Activated naive CD8-positive, alpha-beta T cell (primary cell): ENCODE measurements at regions not wholly inside any gene's neighbourhood (a gene's known extent, or its start where the extent isn't known, plus 50 kb on each side); places are given as distances from the start of the nearest gene placed in this dataset.
"Not testable (repeated sequence)": the region's sequence is repeated elsewhere in the genome, so short reads cannot be mapped to it uniquely, and the experiment has no call there.

Experiments used
- H3K27ac Mint-ChIP-seq: one replicate; pipeline ENCODE4 v1.8.0; 2021; ENCODE audit warnings: mixed read lengths
- H3K27me3 Mint-ChIP-seq: one replicate; pipeline ENCODE4 v1.8.0; 2021; ENCODE audit warnings: mixed read lengths
- H3K36me3 Mint-ChIP-seq: one replicate; pipeline ENCODE4 v1.8.0; 2021; ENCODE audit warnings: mixed read lengths
- H3K4me1 Mint-ChIP-seq: one replicate; pipeline ENCODE4 v1.8.0; 2021; ENCODE audit warnings: low read depth, mixed read lengths
- H3K4me3 Mint-ChIP-seq: one replicate; pipeline ENCODE4 v1.8.0; 2021; ENCODE audit warnings: mild to moderate bottlenecking, mixed read lengths
- H3K9me3 Mint-ChIP-seq: one replicate; pipeline ENCODE4 v1.8.0; 2021; ENCODE audit warnings: low read depth, mixed read lengths

DNA sequence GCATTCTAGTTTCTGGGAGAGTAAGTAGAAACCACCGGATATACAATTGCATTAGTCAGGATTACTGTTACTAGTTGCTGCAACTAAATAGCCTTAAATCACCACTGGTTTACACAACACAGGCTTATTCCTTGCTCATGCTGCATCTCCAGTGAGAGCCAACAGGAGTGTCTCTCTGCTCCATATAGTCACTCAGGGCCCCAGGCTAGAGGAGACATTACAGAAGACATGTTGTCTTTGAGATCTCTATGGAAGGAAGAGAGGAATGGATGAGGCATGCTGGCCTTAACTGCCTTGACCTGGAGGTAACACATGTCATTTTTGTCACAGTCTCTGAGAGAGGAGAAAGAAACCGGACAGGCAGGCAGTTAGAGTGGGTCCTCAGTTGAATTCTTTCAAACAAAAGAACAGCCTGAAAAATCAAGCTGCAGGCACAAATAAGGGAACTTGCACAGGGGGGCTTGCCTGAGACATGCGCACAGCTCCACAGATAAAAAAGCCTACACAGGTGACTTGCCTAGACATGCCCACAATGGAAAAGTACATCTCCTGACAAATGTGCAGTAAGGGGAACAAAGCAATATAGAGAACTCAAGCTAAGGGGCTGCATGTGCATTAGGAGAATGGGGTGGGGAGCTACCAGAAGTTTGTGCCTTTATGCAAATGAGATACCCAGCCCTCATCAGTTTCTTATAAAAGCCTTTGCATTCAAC is 348.0 kb downstream of the TYW1 start:
- no peak overlapping the region for H3K4me3 Mint-ChIP-seq
- peaks cover 33% of the 10 kb centered on the region for H3K36me3 Mint-ChIP-seq
- no peaks in the 10 kb centered on the region for H3K9me3 Mint-ChIP-seq
- no peaks in the 10 kb centered on the region for H3K4me1 Mint-ChIP-seq
- no peak overlapping the region for H3K27ac Mint-ChIP-seq
- H3K27me3 Mint-ChIP-seq = no peaks in the 10 kb centered on the region

- H3K27me3 Mint-ChIP-seq = no peaks in the 10 kb centered on the region
- no peak overlapping the region for H3K4me3 Mint-ChIP-seq
- H3K4me1 Mint-ChIP-seq = no peaks in the 10 kb centered on the region
- no peaks in the 10 kb centered on the region for H3K9me3 Mint-ChIP-seq
- no peak overlapping the region for H3K27ac Mint-ChIP-seq
- peaks cover 29% of the 10 kb centered on the region for H3K36me3 Mint-ChIP-seq
These were observed 349.5 kb downstream of the TYW1 start for GRCh38 chr7:67346126-67346525.

GRCh38 chr7:67346876-67347275 is 350.2 kb downstream of the TYW1 start:
- Mint-ChIP-seq H3K27ac (no peak overlapping the region), H3K4me1 (no peaks in the 10 kb centered on the region), H3K27me3 (no peaks in the 10 kb centered on the region), H3K36me3 (peaks cover 26% of the 10 kb centered on the region), H3K9me3 (no peaks in the 10 kb centered on the region), H3K4me3 (no peak overlapping the region)

DNA sequence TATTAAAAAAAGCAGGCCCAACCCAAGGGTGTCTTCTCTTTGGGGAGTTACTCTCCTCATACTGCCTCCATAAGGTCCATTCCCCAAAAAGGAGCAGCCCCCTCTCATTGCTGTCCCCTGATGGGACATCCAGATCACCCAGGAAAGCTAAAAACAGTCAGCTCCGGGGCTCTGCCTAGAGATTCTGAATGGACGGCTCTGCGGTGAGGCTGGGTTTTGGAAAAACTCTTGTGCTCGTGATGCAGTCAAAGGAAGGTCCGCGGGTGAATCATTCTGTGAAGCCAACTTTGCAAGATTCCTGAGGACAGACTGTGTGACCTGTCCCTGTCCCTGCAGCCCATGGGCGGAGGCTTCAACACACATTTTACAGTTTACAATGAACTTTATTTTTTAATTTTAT is 351.5 kb downstream of the TYW1 start:
- H3K9me3 Mint-ChIP-seq = no peaks in the 10 kb centered on the region
- no peaks in the 10 kb centered on the region for H3K27me3 Mint-ChIP-seq
- no peak overlapping the region for H3K27ac Mint-ChIP-seq
- H3K4me3 Mint-ChIP-seq = no peak overlapping the region
- H3K4me1 Mint-ChIP-seq = no peaks in the 10 kb centered on the region
- peaks cover 26% of the 10 kb centered on the region for H3K36me3 Mint-ChIP-seq

DNA sequence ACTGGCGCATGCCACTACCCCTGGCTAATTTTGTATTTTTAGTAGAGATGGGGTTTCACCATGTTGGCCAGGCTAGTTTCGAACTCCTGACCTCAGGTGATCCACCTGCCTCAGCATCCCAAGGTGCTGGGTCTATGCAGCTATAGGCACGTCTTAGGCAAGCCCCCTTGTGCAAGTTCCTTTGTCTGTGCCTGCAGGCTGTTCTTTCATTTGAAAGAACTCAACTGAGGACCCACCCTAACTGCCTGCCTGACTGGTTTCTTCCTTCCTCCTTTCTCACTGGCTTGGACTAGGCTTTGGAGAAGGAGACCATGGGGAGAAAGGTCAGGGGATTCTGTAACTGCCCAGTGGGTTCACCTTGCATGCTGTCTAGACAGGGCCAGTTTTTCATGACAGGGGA is 361.0 kb downstream of the TYW1 start:
- H3K4me1 Mint-ChIP-seq, H3K27ac Mint-ChIP-seq, H3K9me3 Mint-ChIP-seq, H3K27me3 Mint-ChIP-seq, H3K4me3 Mint-ChIP-seq: not testable (repeated sequence)
- peaks cover 15% of the 10 kb centered on the region for H3K36me3 Mint-ChIP-seq

- H3K9me3 Mint-ChIP-seq, H3K4me3 Mint-ChIP-seq, H3K27me3 Mint-ChIP-seq, H3K36me3 Mint-ChIP-seq, H3K27ac Mint-ChIP-seq, H3K4me1 Mint-ChIP-seq: not testable (repeated sequence)
These were observed 361.7 kb downstream of the TYW1 start for GRCh38 chr7:67358316-67358715.

DNA sequence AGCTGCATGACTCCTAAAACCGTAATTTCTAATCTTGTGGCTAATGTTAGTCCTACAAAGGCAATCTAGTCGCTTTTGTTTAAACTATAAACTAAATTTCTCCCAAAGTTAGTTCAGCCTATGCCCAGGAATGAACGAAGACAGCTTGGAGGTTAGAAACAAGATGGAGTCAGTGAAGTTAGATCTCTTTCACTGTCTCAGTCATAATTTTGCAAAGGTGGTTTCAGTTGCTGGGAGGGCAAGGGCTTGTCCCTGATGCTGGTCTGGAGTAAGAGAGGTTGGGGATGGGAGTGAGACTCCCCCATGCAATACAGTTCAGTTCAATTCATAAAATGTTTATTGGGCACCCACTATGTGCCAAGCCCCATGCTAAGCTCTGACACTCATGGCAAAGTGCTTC is 362.1 kb downstream of the TYW1 start:
- not testable (repeated sequence) for H3K27ac Mint-ChIP-seq, H3K4me1 Mint-ChIP-seq, H3K4me3 Mint-ChIP-seq, H3K27me3 Mint-ChIP-seq, H3K9me3 Mint-ChIP-seq
- peaks cover 11% of the 10 kb centered on the region for H3K36me3 Mint-ChIP-seq

DNA sequence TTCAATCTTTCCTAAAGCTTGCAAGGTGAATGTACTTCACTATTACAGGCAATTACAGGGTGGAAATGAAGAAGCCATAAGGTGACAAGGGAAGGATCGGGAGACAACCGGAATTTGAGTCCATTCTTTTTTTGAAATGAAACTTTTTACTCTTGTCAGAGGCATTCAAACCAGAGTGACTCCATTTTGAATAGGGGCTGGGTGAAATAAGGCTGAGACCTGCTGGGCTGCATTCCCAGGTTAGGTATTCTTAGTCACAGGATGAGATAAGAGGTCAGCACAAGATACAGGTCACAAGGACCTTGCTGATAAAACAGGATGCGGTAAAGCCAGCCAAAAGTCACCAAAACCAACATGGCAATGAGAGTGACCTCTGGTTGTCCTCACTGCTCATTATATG is 363.3 kb downstream of the TYW1 start:
- H3K27me3 Mint-ChIP-seq = no peaks in the 10 kb centered on the region
- no peak overlapping the region for H3K27ac Mint-ChIP-seq
- H3K4me1 Mint-ChIP-seq = no peaks in the 10 kb centered on the region
- no peak overlapping the region for H3K4me3 Mint-ChIP-seq
- peaks cover 12% of the 10 kb centered on the region for H3K36me3 Mint-ChIP-seq
- no peaks in the 10 kb centered on the region for H3K9me3 Mint-ChIP-seq

GRCh38 chr7:67361150-67361549 is 364.5 kb downstream of the TYW1 start:
- H3K4me3 Mint-ChIP-seq = no peak overlapping the region
- H3K4me1 Mint-ChIP-seq = no peaks in the 10 kb centered on the region
- no peak overlapping the region for H3K27ac Mint-ChIP-seq
- H3K36me3 Mint-ChIP-seq = peaks cover 9% of the 10 kb centered on the region
- H3K9me3 Mint-ChIP-seq = no peaks in the 10 kb centered on the region
- no peaks in the 10 kb centered on the region for H3K27me3 Mint-ChIP-seq

DNA sequence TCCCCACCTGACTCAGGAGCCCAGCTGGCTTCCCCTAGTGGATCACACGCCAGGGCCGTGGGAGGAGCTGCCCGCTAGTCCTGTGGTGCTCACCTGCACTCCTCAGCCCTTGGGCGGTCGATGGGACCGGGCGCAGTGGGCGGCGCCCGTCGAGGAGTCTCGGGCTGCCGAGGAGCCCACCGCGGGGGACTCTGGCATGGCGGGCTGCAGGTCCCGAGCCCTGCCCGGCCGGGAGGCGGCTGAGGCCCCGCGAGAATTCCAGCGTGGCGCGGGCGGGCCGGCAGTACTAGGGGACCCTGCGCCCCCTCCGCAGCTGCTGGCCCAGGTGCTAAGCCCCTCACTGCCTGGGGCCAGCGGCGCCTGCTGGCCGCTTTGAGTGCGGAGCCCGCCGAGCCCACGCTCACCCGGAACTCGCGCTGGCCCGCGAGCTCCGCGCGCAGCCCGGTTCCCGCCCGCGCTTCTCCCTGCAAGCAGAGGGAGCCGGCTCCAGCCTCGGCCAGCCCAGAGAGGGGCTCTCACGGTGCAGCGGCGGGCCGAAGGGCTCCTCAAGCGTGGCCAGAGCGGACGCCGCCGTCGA is 367.9 kb downstream of the TYW1 start:
- Mint-ChIP-seq H3K9me3 (peaks cover 4% of the 10 kb centered on the region), H3K4me3 (no peak overlapping the region), H3K4me1 (no peaks in the 10 kb centered on the region), H3K36me3 (peaks cover 3% of the 10 kb centered on the region), H3K27me3 (peaks cover 1% of the 10 kb centered on the region), H3K27ac (no peak overlapping the region)

DNA sequence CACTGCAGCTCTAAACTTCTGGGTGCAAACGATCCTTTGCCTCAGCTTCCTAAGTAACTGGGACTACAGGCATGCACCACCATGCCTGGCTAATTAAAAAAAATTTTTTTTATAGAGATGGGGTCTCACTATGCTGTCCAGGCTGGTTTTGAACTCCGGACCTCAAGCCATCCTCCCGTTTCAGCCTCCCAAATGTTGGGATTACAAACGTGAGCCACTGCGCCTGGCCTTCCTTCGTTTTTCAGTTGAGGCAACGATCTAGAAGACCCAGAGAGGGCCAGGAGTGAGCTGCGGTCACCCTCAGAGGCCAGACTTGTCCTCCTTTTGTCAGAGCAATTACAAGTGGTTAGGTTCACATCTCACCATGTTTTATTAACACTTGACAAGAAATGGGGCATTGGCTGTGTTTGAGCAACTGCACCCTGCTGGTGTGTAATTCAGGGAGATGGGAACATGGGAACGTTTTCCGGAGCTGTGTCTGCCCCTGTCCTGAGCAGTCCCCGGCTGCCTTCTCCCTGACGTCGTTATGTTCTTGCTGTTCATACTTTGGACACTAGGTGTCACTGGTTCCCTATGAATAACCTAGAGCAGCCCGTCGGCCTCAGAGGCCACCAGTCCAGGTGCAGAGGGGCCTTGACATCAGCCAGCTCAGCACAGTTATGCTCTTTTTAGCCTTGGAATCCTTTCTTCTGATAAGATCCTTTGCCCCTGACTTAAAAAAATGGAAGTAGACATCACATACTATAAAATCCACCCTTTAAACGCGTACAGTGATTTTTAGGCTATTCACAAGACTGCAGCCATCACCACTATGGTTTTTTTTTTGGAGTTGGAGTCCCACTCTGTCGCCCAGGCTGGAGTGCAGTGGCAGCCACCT is 375.0 kb downstream of the TYW1 start:
- Mint-ChIP-seq H3K9me3 (peaks cover 9% of the 10 kb centered on the region), H3K4me3 (no peak overlapping the region), H3K36me3 (peaks cover 2% of the 10 kb centered on the region), H3K27ac (no peak overlapping the region), H3K27me3 (peaks cover 10% of the 10 kb centered on the region), H3K4me1 (peaks cover 3% of the 10 kb centered on the region)

DNA sequence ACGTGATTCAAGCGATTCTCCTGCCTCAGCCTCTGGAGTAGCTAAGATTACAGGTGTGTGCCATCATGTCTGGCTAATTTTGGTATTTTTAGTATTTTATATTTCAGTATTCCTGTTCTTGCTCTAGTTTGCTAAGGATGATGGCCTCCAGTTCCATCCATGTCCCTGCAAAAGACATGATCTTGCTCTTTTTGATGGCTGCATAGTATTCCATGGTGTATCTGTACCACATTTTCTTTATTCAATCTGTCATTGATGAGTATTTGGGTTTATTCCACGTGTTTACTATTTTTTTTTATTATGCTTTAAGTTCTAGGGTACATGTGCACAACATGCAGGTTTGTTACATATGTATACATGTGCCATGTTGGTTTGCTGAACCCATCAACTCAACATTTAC is 376.8 kb downstream of the TYW1 start:
- H3K4me3 Mint-ChIP-seq, H3K36me3 Mint-ChIP-seq, H3K9me3 Mint-ChIP-seq, H3K27me3 Mint-ChIP-seq, H3K27ac Mint-ChIP-seq, H3K4me1 Mint-ChIP-seq: not testable (repeated sequence)

DNA sequence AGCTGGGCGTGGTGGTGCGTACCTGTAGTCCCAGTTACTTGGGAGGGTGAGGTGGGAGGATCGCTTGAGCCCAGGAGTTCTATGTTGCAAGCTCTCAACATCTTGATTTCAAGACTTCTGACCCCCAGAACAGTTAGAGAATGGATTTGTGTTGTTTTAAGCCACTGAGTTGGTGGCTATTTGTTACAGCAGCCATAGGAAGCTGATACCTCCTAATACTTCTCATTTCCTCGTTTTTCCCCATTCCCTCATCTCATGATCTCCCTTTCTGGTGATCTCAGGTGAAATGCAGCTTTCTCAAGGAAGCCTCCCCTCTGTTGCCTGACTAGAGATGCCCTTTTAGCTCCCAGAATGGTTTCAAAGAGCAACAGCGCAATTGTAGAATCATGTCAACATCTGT is 378.8 kb downstream of the TYW1 start:
- peaks cover 10% of the 10 kb centered on the region for H3K27me3 Mint-ChIP-seq
- H3K36me3 Mint-ChIP-seq = peaks cover 2% of the 10 kb centered on the region
- peaks cover 3% of the 10 kb centered on the region for H3K4me1 Mint-ChIP-seq
- no peak overlapping the region for H3K27ac Mint-ChIP-seq
- H3K4me3 Mint-ChIP-seq = no peak overlapping the region
- H3K9me3 Mint-ChIP-seq = peaks cover 5% of the 10 kb centered on the region

DNA sequence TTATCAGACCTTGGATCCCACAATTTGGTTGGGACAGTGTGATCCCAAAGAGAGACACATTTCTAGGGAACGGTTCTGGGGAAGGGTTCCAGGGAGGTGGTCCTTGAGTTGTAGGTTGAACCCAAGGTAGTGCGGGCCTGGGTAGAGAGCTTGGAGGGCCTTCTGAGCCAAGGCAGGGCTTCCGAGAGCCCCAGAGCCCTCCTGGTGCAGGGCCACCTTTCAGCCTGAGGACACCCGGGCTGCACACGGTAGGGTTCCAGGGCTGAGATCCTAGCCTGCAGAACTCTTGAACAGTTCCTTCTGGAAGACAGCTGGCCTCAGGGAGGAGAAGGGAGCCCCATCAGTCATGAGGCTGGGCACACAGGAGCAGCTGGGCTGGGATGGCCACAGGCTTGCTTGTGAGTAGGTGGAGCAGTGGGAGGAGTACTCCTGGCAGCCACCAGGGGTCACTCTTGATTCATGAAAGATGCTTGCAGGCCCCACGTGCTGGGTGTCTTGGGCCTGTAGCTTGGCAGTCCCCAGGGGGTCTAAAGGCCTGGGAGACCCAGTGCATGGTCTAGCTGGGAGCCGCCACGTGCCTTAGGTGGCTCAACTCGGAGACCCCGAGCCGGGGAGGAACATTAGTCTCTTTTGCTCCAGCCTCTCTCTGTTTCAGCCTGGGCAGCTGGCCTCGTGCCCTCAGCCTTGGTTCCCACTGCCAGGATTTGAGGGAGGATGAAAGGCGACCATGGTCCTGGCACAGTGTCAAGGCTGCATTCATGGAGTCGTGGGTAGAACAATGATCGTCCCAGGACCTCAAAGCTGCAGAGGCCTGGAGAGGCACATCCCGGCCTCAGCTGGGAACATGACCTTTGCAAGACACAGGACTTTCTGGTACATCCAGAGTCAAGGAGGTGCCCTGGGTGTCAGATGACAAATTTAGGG is 381.6 kb downstream of the TYW1 start:
- Mint-ChIP-seq H3K4me1 (no peaks in the 10 kb centered on the region), H3K4me3 (no peak overlapping the region), H3K27ac (no peak overlapping the region), H3K27me3 (peaks cover 4% of the 10 kb centered on the region), H3K36me3 (no peaks in the 10 kb centered on the region), H3K9me3 (peaks cover 5% of the 10 kb centered on the region)

DNA sequence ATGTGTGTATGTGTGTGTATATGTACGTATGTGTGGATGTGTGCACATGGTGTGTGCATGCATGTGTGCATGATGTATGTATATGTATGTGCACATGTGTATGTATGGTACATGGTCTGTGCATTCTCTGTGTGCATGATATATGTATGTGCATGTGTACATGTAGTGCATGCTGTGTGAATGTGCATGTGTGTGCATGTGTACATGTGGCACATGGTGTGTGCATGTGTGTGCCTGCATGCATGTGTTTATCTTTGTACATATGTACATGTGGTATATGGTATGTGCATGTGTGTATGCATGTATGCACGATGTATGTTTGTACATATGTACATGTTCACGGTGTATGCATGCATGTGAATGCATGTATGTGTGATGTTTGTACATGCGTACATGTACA is 383.7 kb downstream of the TYW1 start:
- Mint-ChIP-seq H3K4me3 (no peak overlapping the region), H3K36me3 (no peaks in the 10 kb centered on the region), H3K4me1 (no peaks in the 10 kb centered on the region), H3K9me3 (no peaks in the 10 kb centered on the region), H3K27ac (no peak overlapping the region), H3K27me3 (peaks cover 2% of the 10 kb centered on the region)
